ENCODE measurements at regions not wholly inside any gene's neighbourhood (a gene's known extent, or its start where the extent isn't known, plus 50 kb on each side); places are given as distances from the start of the nearest gene placed in this dataset.
"Not testable (repeated sequence)": the region's sequence is repeated elsewhere in the genome, so short reads cannot be mapped to it uniquely, and the experiment has no call there.

- DNase-seq (ENCODE audit: insufficient read length, low spot score) (no peak), FAIRE-seq (no peak)
- TF ChIP-seq SPI1 (IDR thresholded peaks at IDR 0.05; ENCODE audit: low read depth, low read length), result no peak
- TF ChIP-seq PAX5 (IDR thresholded peaks at IDR 0.05; ENCODE audit: insufficient read depth, low read length, severe bottlenecking), result no peak
- no peak for TF ChIP-seq POLR2A (IDR thresholded peaks at IDR 0.05; ENCODE audit: low read depth, low read length)
- no peak for TF ChIP-seq POU2F2 (IDR thresholded peaks at IDR 0.05; ENCODE audit: low read depth, low read length)
- TF ChIP-seq TAF1 (IDR thresholded peaks at IDR 0.05; ENCODE audit: low read depth, low read length), result no peak
- no peak for TF ChIP-seq POLR2AphosphoS5 (IDR thresholded peaks at IDR 0.05; ENCODE audit: low read depth, low read length)
These were observed 183.2 kb upstream of the NR2F2 start for GRCh38 chr15:96147267-96147666.

- FAIRE-seq (no peak), DNase-seq (ENCODE audit: insufficient read length, low spot score) (no peak)
- TF ChIP-seq POLR2A (IDR thresholded peaks at IDR 0.05; ENCODE audit: low read depth, low read length) (no peak), PAX5 (IDR thresholded peaks at IDR 0.05; ENCODE audit: insufficient read depth, low read length, severe bottlenecking) (no peak), POLR2AphosphoS5 (IDR thresholded peaks at IDR 0.05; ENCODE audit: low read depth, low read length) (no peak), TAF1 (IDR thresholded peaks at IDR 0.05; ENCODE audit: low read depth, low read length) (no peak), SPI1 (IDR thresholded peaks at IDR 0.05; ENCODE audit: low read depth, low read length) (no peak), POU2F2 (IDR thresholded peaks at IDR 0.05; ENCODE audit: low read depth, low read length) (no peak)
These were observed 180.2 kb upstream of the NR2F2 start for GRCh38 chr15:96150254-96150653.

- FAIRE-seq, result not testable (repeated sequence)
These were observed 178.8 kb upstream of the NR2F2 start for GRCh38 chr15:96151749-96152148.

GRCh38 chr15:96153929-96154328, 176.6 kb upstream of the NR2F2 start:
- FAIRE-seq (no peak), DNase-seq (ENCODE audit: insufficient read length, low spot score) (no peak)
- TF ChIP-seq POU2F2 (IDR thresholded peaks at IDR 0.05; ENCODE audit: low read depth, low read length) (no peak), POLR2A (IDR thresholded peaks at IDR 0.05; ENCODE audit: low read depth, low read length) (no peak), TAF1 (IDR thresholded peaks at IDR 0.05; ENCODE audit: low read depth, low read length) (no peak), POLR2AphosphoS5 (IDR thresholded peaks at IDR 0.05; ENCODE audit: low read depth, low read length) (no peak), PAX5 (IDR thresholded peaks at IDR 0.05; ENCODE audit: insufficient read depth, low read length, severe bottlenecking) (no peak), SPI1 (IDR thresholded peaks at IDR 0.05; ENCODE audit: low read depth, low read length) (no peak)

More at GRCh38 chr15:96151749-96152148, 178.8 kb upstream of the NR2F2 start:
- not testable (repeated sequence) for DNase-seq (ENCODE audit: insufficient read length, low spot score)

- no peak for DNase-seq (ENCODE audit: insufficient read length, low spot score)
- FAIRE-seq, result no peak
- no peak for TF ChIP-seq TAF1 (IDR thresholded peaks at IDR 0.05; ENCODE audit: low read depth, low read length)
These were observed 171.6 kb upstream of the NR2F2 start for GRCh38 chr15:96158938-96159337.

DNA sequence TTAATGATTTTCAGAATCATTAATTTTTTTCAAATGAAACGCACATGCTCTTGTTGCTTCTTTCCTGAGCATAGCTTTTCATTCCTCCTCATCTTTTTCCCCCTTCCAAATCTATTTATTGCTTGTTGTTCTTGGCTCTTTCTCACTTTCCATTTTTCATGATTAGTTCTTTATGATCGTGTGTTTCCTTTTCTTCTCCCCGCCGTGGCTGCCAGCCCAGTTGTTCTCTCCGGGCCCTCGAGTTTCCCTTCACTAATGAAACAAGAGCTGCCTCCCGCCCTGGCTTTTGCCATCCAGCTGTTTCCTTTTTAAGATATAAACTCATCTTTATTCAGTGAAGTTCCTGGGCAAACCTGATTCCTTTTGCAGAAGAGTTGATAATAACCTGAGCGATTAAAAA, 170.2 kb upstream of the NR2F2 start:
- no peak for DNase-seq (ENCODE audit: insufficient read length, low spot score)
- FAIRE-seq, result no peak
- TF ChIP-seq POLR2A (IDR thresholded peaks at IDR 0.05; ENCODE audit: low read depth, low read length), result no peak
- TF ChIP-seq SPI1 (IDR thresholded peaks at IDR 0.05; ENCODE audit: low read depth, low read length), result no peak
- no peak for TF ChIP-seq TAF1 (IDR thresholded peaks at IDR 0.05; ENCODE audit: low read depth, low read length)
- no peak for TF ChIP-seq POLR2AphosphoS5 (IDR thresholded peaks at IDR 0.05; ENCODE audit: low read depth, low read length)
- no peak for TF ChIP-seq POU2F2 (IDR thresholded peaks at IDR 0.05; ENCODE audit: low read depth, low read length)
- TF ChIP-seq PAX5 (IDR thresholded peaks at IDR 0.05; ENCODE audit: insufficient read depth, low read length, severe bottlenecking), result no peak

DNA sequence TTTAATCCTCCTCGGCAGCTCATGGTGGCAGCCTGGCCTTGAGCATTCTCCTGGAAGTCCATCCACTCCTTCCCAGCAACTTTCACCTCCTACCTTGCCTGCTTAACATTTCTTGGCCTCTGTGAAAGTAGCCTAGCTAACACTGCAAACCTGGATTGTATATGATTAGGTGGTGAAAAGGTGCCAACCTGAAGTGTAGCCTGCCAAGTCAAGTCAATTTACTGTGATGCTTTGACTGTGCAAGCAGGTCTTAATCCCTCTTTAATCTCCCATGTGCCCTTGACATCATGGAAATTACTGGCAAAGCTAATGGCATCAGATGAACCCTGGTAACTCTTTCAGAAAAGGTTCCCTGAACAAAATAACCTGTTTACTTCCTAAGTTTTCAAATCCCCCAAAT, 169.7 kb upstream of the NR2F2 start:
- TF ChIP-seq POLR2AphosphoS5 (IDR thresholded peaks at IDR 0.05; ENCODE audit: low read depth, low read length), result no peak
- TF ChIP-seq POU2F2 (IDR thresholded peaks at IDR 0.05; ENCODE audit: low read depth, low read length), result no peak
- TF ChIP-seq PAX5 (IDR thresholded peaks at IDR 0.05; ENCODE audit: insufficient read depth, low read length, severe bottlenecking), result no peak
- TF ChIP-seq TAF1 (IDR thresholded peaks at IDR 0.05; ENCODE audit: low read depth, low read length), result no peak
- TF ChIP-seq POLR2A (IDR thresholded peaks at IDR 0.05; ENCODE audit: low read depth, low read length), result no peak
- TF ChIP-seq SPI1 (IDR thresholded peaks at IDR 0.05; ENCODE audit: low read depth, low read length), result no peak
- FAIRE-seq (no peak), DNase-seq (ENCODE audit: insufficient read length, low spot score) (no peak)

DNA sequence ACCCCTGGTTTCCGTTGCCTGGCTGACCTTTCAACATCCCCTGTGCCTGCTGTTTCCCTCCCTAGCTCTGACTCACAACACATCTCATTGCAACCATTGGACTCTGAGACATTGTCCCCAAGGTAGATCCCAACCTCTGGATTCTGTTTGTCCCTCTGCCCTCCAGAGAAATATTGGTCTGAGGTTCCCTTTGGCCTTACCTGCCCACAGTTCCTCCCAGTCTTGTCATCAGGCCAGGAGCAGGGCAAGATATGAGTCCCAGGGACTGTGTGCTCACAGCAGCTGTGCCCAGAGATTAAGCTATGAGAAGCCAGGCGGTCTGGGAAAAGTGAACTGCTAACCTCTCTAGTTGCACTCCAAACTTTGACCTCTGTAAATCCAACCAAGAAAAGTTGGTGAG, 168.2 kb upstream of the NR2F2 start:
- DNase-seq (ENCODE audit: insufficient read length, low spot score) (no peak), FAIRE-seq (no peak)

GRCh38 chr15:96165081-96165480, 165.4 kb upstream of the NR2F2 start:
- DNase-seq (ENCODE audit: insufficient read length, low spot score) (no peak), FAIRE-seq (no peak)
- no peak for TF ChIP-seq TAF1 (IDR thresholded peaks at IDR 0.05; ENCODE audit: low read depth, low read length)
- TF ChIP-seq PAX5 (IDR thresholded peaks at IDR 0.05; ENCODE audit: insufficient read depth, low read length, severe bottlenecking), result no peak
- TF ChIP-seq POLR2AphosphoS5 (IDR thresholded peaks at IDR 0.05; ENCODE audit: low read depth, low read length), result no peak
- TF ChIP-seq SPI1 (IDR thresholded peaks at IDR 0.05; ENCODE audit: low read depth, low read length), result no peak
- no peak for TF ChIP-seq POU2F2 (IDR thresholded peaks at IDR 0.05; ENCODE audit: low read depth, low read length)
- no peak for TF ChIP-seq POLR2A (IDR thresholded peaks at IDR 0.05; ENCODE audit: low read depth, low read length)

More for the DNA sequence above, 168.2 kb upstream of the NR2F2 start:
- no peak for TF ChIP-seq PAX5 (IDR thresholded peaks at IDR 0.05; ENCODE audit: insufficient read depth, low read length, severe bottlenecking)
- no peak for TF ChIP-seq POLR2AphosphoS5 (IDR thresholded peaks at IDR 0.05; ENCODE audit: low read depth, low read length)
- no peak for TF ChIP-seq POLR2A (IDR thresholded peaks at IDR 0.05; ENCODE audit: low read depth, low read length)
- no peak for TF ChIP-seq POU2F2 (IDR thresholded peaks at IDR 0.05; ENCODE audit: low read depth, low read length)
- no peak for TF ChIP-seq SPI1 (IDR thresholded peaks at IDR 0.05; ENCODE audit: low read depth, low read length)
- no peak for TF ChIP-seq TAF1 (IDR thresholded peaks at IDR 0.05; ENCODE audit: low read depth, low read length)

DNA sequence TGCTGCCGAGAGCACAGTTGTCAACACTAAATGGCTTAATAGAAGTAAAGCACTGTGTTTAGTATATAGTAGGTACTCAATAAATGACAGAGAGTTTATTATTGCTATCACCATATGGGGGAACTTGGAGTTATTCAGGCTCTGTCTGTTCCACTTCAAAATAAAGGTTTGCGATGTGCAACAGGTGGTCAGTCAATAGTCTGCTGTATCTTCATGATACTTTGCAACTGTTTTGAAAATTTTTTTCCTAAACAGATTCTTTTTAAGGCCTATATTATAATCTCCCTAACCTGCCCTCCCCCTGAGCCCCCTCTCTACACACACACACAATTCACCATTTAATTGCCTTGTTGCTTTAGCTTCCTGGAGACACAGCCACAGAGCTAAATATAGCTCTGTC, 164.7 kb upstream of the NR2F2 start:
- TF ChIP-seq TAF1 (IDR thresholded peaks at IDR 0.05; ENCODE audit: low read depth, low read length), result no peak
- no peak for TF ChIP-seq SPI1 (IDR thresholded peaks at IDR 0.05; ENCODE audit: low read depth, low read length)
- DNase-seq (ENCODE audit: insufficient read length, low spot score) (no peak), FAIRE-seq (no peak)

Data from GM12891 (cell line).